Cardiac fibroblast (primary cell): ENCODE measurements at regions not wholly inside any gene's neighbourhood (a gene's known extent, or its start where the extent isn't known, plus 50 kb on each side); places are given as distances from the start of the nearest gene placed in this dataset.
A peak's percentile ranks its signal among the peaks of the same experiment; 100 is the strongest.

ENCODE experiments used
- DNase-seq, 2 donors: peaks; one replicate each; pipeline versions ENCODE4 v3.0.0 to v3.0.0-alpha.2; 2010; ENCODE audit warnings: low read depth in 2 of 2
- H3K4me3 ChIP-seq, 2 donors: replicated peaks in 1 of 2; 1 replicate in 1 of 2; 2 replicates in 1 of 2; pipeline ENCODE4 v1.5.1; 2011; ENCODE audit warnings: low read depth in 2 of 2, low read length in 2 of 2, mild to moderate bottlenecking in 2 of 2, moderate library complexity in 1 of 2
- CTCF ChIP-seq: IDR thresholded peaks from one replicate; pipeline ENCODE4 v1.5.1; 2011; ENCODE audit warnings: low read depth, mild to moderate bottlenecking, low read length, inconsistent platforms

GRCh38 chrX:150164971-150165600, 198.0 kb upstream of the MAMLD1 start:
- no peak for DNase-seq
- no peak for TF ChIP-seq CTCF
- no peak overlapping the region for H3K4me3 ChIP-seq

DNA sequence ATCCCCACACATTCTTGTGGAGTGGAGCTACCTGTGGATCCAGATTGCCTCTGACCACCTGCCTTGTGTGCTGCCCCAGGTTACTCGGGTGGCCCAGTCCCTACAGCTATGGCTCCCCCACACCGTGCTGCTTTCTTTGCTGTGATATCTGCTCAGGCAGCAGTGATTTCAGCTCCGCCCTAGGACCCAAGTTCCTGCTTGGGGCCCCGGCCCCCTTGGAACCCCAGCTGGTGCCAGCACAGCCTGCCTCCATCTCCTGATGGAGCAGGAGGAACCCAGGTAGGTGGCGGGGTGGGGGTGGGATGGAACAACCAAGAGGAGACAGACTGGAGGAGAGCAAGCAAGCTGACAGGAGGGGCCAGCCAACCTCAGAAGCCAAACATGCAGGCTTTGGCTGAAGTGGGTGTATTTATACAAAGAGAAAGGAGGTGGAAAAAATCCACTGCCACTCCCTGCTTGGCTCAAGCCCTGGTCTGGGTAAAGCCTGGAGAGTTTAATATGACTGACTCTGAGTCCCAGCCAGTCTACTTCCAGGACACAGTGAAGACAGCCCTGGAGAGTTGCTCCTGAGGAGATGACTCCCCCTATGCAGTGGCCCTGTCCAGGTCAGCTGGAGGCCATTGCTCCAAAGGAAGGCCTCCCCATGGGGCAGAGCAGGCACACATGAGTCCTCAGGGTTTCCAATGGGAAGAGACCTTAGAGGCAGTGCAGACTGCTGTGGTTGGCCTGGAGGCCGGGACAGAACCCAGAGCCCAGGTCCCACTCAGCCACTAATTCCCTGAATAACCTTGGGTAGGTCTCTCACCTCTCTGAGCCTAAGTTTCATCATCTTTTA, 197.1 kb upstream of the MAMLD1 start:
- no peak for TF ChIP-seq CTCF
- no peak for DNase-seq
- H3K4me3 ChIP-seq, result no peak overlapping the region

DNA sequence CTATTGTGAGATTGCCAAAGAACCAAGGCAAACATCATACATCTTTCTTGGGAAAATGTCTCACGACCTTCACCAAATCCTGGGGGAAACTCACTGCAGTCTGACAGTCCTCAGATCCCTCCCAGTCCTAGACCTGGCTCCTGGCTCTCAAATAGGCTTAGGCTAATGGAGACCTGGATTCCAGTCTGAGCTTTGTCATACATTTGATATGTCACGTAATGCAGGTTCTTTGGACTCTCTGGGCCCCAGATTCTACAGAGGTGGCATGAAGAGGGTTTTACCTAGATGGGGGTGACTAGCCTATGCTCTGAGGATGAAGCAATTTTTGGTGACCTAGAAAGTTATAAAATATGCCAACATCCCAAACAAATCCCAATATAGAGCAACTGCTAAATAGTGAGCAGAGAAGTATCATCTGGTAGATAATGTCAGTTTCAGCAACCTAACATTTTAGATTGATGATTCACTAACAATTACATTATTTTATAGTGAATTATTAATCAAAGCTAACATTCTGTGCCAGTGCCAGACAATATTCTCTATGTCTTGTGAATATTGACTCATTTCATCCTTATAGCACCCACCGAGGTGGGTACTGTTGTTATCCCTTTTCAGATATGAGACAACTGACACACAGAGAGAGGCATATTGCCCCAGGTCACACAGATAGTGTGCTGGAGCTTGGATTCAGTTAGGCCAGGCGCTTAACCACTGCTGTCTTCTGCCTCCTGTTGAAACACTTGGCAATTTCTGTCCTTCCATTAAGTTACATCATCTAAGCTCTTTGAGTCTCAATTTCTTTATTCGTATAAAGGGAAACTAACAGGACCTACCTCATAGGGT, 195.4 kb upstream of the MAMLD1 start:
- H3K4me3 ChIP-seq, result no peak overlapping the region
- TF ChIP-seq CTCF, result no peak
- no peak for DNase-seq

- no peak overlapping the region for H3K4me3 ChIP-seq
- TF ChIP-seq CTCF, result no peak
- no peak for DNase-seq
Measured at GRCh38 chrX:150182161-150182560, 181.0 kb upstream of the MAMLD1 start.

DNA sequence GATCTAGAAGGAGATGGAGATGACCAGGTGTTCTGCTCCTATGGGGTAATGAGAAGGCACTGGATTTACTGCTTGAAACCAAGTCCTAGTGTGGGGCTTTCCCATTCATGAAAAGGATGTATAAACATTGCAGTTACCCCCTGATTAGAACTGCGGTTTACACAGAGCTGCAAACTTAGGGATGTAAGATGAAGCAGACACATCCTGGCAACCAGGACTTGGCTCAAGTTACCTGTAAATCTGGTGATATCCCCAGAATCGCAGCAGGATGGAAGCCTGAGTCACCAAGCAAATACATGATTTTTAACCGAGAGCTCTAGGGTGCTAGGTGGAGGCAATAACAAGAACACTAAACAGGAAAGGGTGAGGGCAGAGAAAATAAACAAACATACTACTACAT, 178.6 kb upstream of the MAMLD1 start:
- DNase-seq, result peak in 1 of 2 donors; percentile 9
- H3K4me3 ChIP-seq, result no peak overlapping the region
- no peak for TF ChIP-seq CTCF

GRCh38 chrX:150185766-150186165, 177.4 kb upstream of the MAMLD1 start:
- no peak for DNase-seq
- no peak for TF ChIP-seq CTCF
- H3K4me3 ChIP-seq, result no peak overlapping the region
